ENCODE measurements at regions not wholly inside any gene's neighbourhood (a gene's known extent, or its start where the extent isn't known, plus 50 kb on each side); places are given as distances from the start of the nearest gene placed in this dataset.

DNA sequence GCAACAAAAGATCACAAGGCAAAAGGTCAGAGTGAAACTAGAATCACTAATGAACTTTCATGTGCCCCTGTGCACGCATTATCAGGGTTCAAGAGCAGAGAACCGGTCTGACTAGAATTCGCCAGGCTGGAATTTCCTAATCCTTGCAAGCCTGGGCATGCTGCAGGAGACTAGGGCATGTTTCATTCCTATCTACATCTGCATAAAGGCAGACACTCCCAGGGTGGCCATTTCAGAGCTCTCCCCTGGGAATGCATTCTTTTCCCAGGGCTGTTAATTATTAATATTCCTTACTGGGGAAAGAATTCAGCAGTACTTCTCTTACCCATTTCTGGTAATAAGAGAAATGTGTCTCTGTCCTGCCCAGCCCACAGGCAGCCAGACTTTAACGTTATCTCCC lies 90.5 kb downstream of the CDC14C start:
- TF ChIP-seq, protein P1, sequence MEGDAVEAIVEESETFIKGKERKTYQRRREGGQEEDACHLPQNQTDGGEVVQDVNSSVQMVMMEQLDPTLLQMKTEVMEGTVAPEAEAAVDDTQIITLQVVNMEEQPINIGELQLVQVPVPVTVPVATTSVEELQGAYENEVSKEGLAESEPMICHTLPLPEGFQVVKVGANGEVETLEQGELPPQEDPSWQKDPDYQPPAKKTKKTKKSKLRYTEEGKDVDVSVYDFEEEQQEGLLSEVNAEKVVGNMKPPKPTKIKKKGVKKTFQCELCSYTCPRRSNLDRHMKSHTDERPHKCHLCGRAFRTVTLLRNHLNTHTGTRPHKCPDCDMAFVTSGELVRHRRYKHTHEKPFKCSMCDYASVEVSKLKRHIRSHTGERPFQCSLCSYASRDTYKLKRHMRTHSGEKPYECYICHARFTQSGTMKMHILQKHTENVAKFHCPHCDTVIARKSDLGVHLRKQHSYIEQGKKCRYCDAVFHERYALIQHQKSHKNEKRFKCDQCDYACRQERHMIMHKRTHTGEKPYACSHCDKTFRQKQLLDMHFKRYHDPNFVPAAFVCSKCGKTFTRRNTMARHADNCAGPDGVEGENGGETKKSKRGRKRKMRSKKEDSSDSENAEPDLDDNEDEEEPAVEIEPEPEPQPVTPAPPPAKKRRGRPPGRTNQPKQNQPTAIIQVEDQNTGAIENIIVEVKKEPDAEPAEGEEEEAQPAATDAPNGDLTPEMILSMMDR (conservative IDR thresholded peaks at IDR 0.05; ENCODE audit: low read depth, low read length) = no peak
- no peak for TF ChIP-seq POLR2A (IDR thresholded peaks at IDR 0.05; ENCODE audit: low read depth, low read length)

Measured in IMR-90 (cell line).